SK-N-SH (cell line): ENCODE measurements at regions not wholly inside any gene's neighbourhood (a gene's known extent, or its start where the extent isn't known, plus 50 kb on each side); places are given as distances from the start of the nearest gene placed in this dataset.

Source experiments
- CTCF ChIA-PET: fragments of 300-600, 350-600 bp; formaldehyde crosslinking; extraction: SDS; loops from one replicate; lab custom pipeline; 2021; lab: Yijun Ruan, JAX
- POLR2A ChIA-PET: fragments of 350-600 bp; sonication (Branson Sonifier 250); formaldehyde crosslinking; extraction: SDS; loops from one replicate; lab custom pipeline; 2020; ENCODE audit warnings: antibody characterized with exemption, inconsistent platforms; lab: Yijun Ruan, JAX
- DNase-seq: peaks from one replicate; pipeline ENCODE4 v3.0.0; 2012
- H2AFZ ChIP-seq: fragments of 200-600 bp; sonication (generic); 2 replicates; pipeline ENCODE4 v1.8.1; 2016; ENCODE audit warnings: antibody characterized with exemption, mild to moderate bottlenecking, low read depth
- H3F3A ChIP-seq: fragments of 200-600 bp; sonication (generic); replicated peaks from 2 replicates; pipeline ENCODE3; 2016; ENCODE audit warnings: antibody characterized with exemption, mild to moderate bottlenecking; ENCODE audit not compliant: insufficient read depth
- H3K27ac ChIP-seq, 2 experiments: fragments of 200-500 bp in 1 of 2; fragments of 200-600 bp in 1 of 2; sonication (Bioruptor generic) in 1 of 2; sonication (generic), shearing (Covaris generic) in 1 of 2; 2 replicates each; pipeline versions ENCODE4 v1.5.1 to v1.6.1; 2014 to 2016; ENCODE audit warnings: low read depth in 2 of 2, inconsistent platforms in 1 of 2, low read length in 1 of 2, mild to moderate bottlenecking in 1 of 2, mixed read lengths in 1 of 2
- H3K27me3 ChIP-seq: fragments of 200-600 bp; sonication (generic), shearing (Covaris generic); 2 replicates; pipeline ENCODE4 v1.6.1; 2016; ENCODE audit warnings: mixed run types; ENCODE audit not compliant: insufficient read depth
- H3K36me3 ChIP-seq, 2 experiments: fragments of 200-500 bp in 1 of 2; fragments of 200-600 bp in 1 of 2; sonication (Bioruptor generic) in 1 of 2; sonication (generic) in 1 of 2; replicated peaks in 1 of 2; 2 replicates each; pipeline versions ENCODE3 to v1.5.1; 2014 to 2016; ENCODE audit warnings: low read length in 1 of 2, mild to moderate bottlenecking in 1 of 2; ENCODE audit not compliant: insufficient read depth in 2 of 2, control insufficient read depth in 1 of 2
- H3K4me1 ChIP-seq, 2 experiments: fragments of 200-500 bp in 1 of 2; fragments of 200-600 bp in 1 of 2; sonication (Bioruptor generic) in 1 of 2; sonication (generic), shearing (Covaris generic) in 1 of 2; 2 replicates each; pipeline versions ENCODE4 v1.5.1 to v1.6.1; 2014 to 2016; ENCODE audit warnings: low read depth in 1 of 2, low read length in 1 of 2, mixed run types in 1 of 2; ENCODE audit not compliant: insufficient read depth in 2 of 2, control insufficient read depth in 1 of 2
- H3K4me2 ChIP-seq: fragments of 200-600 bp; sonication (generic), shearing (Covaris generic); 2 replicates; pipeline ENCODE4 v1.6.1; 2017; ENCODE audit warnings: mixed run types
- H3K4me3 ChIP-seq, 2 experiments: fragments of 200-500 bp in 1 of 2; fragments of 200-600 bp in 1 of 2; sonication (Bioruptor generic) in 1 of 2; sonication (generic), shearing (Covaris generic) in 1 of 2; 2 replicates each; pipeline versions ENCODE4 v1.5.1 to v1.8.1; 2014 to 2016; ENCODE audit warnings: low read depth in 2 of 2, inconsistent platforms in 1 of 2, low read length in 1 of 2, mild to moderate bottlenecking in 1 of 2, mixed read lengths in 1 of 2, moderate library complexity in 1 of 2
- H3K79me2 ChIP-seq: fragments of 200-600 bp; sonication (generic); 2 replicates; pipeline ENCODE4 v1.8.1; 2017; ENCODE audit warnings: mild to moderate bottlenecking; ENCODE audit not compliant: insufficient read depth
- H3K9ac ChIP-seq: fragments of 200-600 bp; sonication (generic); 2 replicates; pipeline ENCODE4 v1.6.1; 2017; ENCODE audit warnings: mixed run types
- H3K9me2 ChIP-seq: fragments of 200-600 bp; sonication (generic); 2 replicates; pipeline ENCODE4 v1.6.1; 2017; ENCODE audit warnings: mixed run types
- H3K9me3 ChIP-seq: fragments of 200-600 bp; sonication (generic); 2 replicates; pipeline ENCODE4 v1.6.1; 2017; ENCODE audit warnings: mixed run types, mild to moderate bottlenecking, moderate library complexity
- H4K20me1 ChIP-seq: fragments of 200-600 bp; sonication (generic); 2 replicates; pipeline ENCODE4 v1.6.1; 2017; ENCODE audit warnings: mild to moderate bottlenecking, mixed run types; ENCODE audit not compliant: insufficient read depth
- CTCF ChIP-seq: fragments of 200-600 bp; sonication (generic); IDR thresholded peaks from 2 replicates; pipeline ENCODE4 v1.6.1; 2017; ENCODE audit warnings: antibody characterized with exemption, mild to moderate bottlenecking, moderate library complexity
- ELF1 ChIP-seq: IDR thresholded peaks from 2 replicates; pipeline ENCODE4 v1.4.0; 2012
- EZH2phosphoT487 ChIP-seq: fragments of 200-600 bp; sonication (generic); IDR thresholded peaks from 2 replicates; pipeline ENCODE4 v1.6.1; 2017; ENCODE audit warnings: low read depth, mixed run types, mild to moderate bottlenecking, antibody characterized with exemption, moderate library complexity, borderline replicate concordance
- FOSL2 ChIP-seq: IDR thresholded peaks from 2 replicates; pipeline ENCODE4 v1.4.0; 2012; ENCODE audit warnings: low read depth, mild to moderate bottlenecking, moderate library complexity, borderline replicate concordance
- FOXM1 ChIP-seq: IDR thresholded peaks from 2 replicates; pipeline ENCODE4 v1.4.0; 2012; ENCODE audit warnings: low read depth, mild to moderate bottlenecking
- GATA2 ChIP-seq: sonication (generic); formaldehyde crosslinking; IDR thresholded peaks from 2 replicates; pipeline ENCODE4 v1.5.0; 2020; ENCODE audit warnings: mild to moderate bottlenecking, missing genetic modification reagents
- JUND ChIP-seq: IDR thresholded peaks from 2 replicates; pipeline ENCODE4 v1.4.0; 2012
- MAX ChIP-seq: IDR thresholded peaks from 2 replicates; pipeline ENCODE4 v1.4.0; 2012; ENCODE audit warnings: low read depth
- NRF1 ChIP-seq: IDR thresholded peaks from 2 replicates; pipeline ENCODE4 v1.6.1; 2012; ENCODE audit warnings: low read depth, mild to moderate bottlenecking, low read length
- RAD21 ChIP-seq: IDR thresholded peaks from 2 replicates; pipeline ENCODE4 v1.6.1; 2012; ENCODE audit warnings: mild to moderate bottlenecking, low read length
- RCOR1 ChIP-seq: fragments of 150-350 bp; IDR thresholded peaks from 2 replicates; pipeline ENCODE4 v1.6.1; 2017; ENCODE audit warnings: antibody characterized with exemption, low read length
- REST ChIP-seq: IDR thresholded peaks from 2 replicates; pipeline ENCODE4 v1.6.1; 2012; ENCODE audit warnings: mild to moderate bottlenecking, low read depth, low read length, moderate library complexity
- RFX5 ChIP-seq: IDR thresholded peaks from 2 replicates; pipeline ENCODE4 v1.6.1; 2012; ENCODE audit warnings: mild to moderate bottlenecking, improper control_type of control experiment, low read length
- SMC3 ChIP-seq: IDR thresholded peaks from 2 replicates; pipeline ENCODE4 v1.6.1; 2012; ENCODE audit warnings: low read depth, low read length, improper control_type of control experiment
- TAF1 ChIP-seq: IDR thresholded peaks from 2 replicates; pipeline ENCODE4 v1.6.1; 2012; ENCODE audit warnings: low read depth, mild to moderate bottlenecking, low read length, moderate library complexity, borderline replicate concordance
- USF1 ChIP-seq: IDR thresholded peaks from 2 replicates; pipeline ENCODE4 v1.4.0; 2012; ENCODE audit warnings: low read depth, borderline replicate concordance
- USF2 ChIP-seq: fragments of 150-350 bp; IDR thresholded peaks from 2 replicates; pipeline ENCODE4 v1.6.1; 2017; ENCODE audit warnings: antibody characterized with exemption, low read length, low read depth, borderline replicate concordance
- YY1 ChIP-seq: IDR thresholded peaks from 2 replicates; pipeline ENCODE4 v1.4.0; 2012; ENCODE audit warnings: low read depth, mild to moderate bottlenecking
- ZBTB33 ChIP-seq: IDR thresholded peaks from 2 replicates; pipeline ENCODE4 v1.4.0; 2012; ENCODE audit warnings: low read depth, borderline replicate concordance
- WGBS: methylation state at CpG from one replicate; pipeline ENCODE4 v1.1.6; 2017; ENCODE audit warnings: low lambda C conversion rate; 5-methylcytosine and 5-hydroxymethylcytosine counted together

- Histone ChIP-seq H3K9me2 (no peaks in the 10 kb centered on the region), H3K27me3 (no peaks in the 10 kb centered on the region), H3K4me2 (no peak overlapping the region), H3K4me1 (no peaks in the 10 kb centered on the region; a peak in 1 of 4 replicates), H3K9ac (no peak overlapping the region), H4K20me1 (no peaks in the 10 kb centered on the region), H3F3A (no peaks in the 10 kb centered on the region), H3K9me3 (no peaks in the 10 kb centered on the region), H3K27ac (no peak overlapping the region)
- no peak for DNase-seq
- CTCF ChIA-PET: no interaction called here
- POLR2A ChIA-PET: no interaction called here
- TF ChIP-seq USF1 (no peak), FOXM1 (no peak), ELF1 (no peak), RFX5 (no peak), TAF1 (no peak), GATA2 (no peak), SMC3 (no peak), MAX (no peak)
- TF ChIP-seq, all 33 proteins: peak for 0
- Histone ChIP-seq H2AFZ (no peak overlapping the region), H3K4me3 (no peak overlapping the region), H3K36me3 (no peaks in the 10 kb centered on the region), H3K79me2 (no peaks in the 10 kb centered on the region)
- WGBS: 22% methylated on average over 1 of the region's 1 CpG
Observed at GRCh38 chr15:29418931-29419330, 149.3 kb upstream of the NSMCE3 start.

GRCh38 chr15:29418178-29418577 lies 148.6 kb upstream of the NSMCE3 start:
- H3F3A ChIP-seq: no peaks in the 10 kb centered on the region
- 36% methylated on average over 4 of the region's 4 CpGs for WGBS
- H3K27ac ChIP-seq: no peak overlapping the region
- H3K9ac ChIP-seq: no peak overlapping the region
- H3K79me2 ChIP-seq: no peaks in the 10 kb centered on the region
- no peak overlapping the region for H3K4me2 ChIP-seq
- no peaks in the 10 kb centered on the region for H3K9me3 ChIP-seq
- POLR2A ChIA-PET: no interaction called here
- H2AFZ ChIP-seq: no peak overlapping the region
- H3K4me3 ChIP-seq: no peak overlapping the region
- 0 out of 2 replicates have a peak, but pooled peaks cover 2% of the 10 kb centered on the region for H4K20me1 ChIP-seq
- CTCF ChIA-PET: no interaction called here
- no peaks in the 10 kb centered on the region for H3K27me3 ChIP-seq
- H3K4me1 ChIP-seq: no peaks in the 10 kb centered on the region; a peak in 1 of 4 replicates
- no peak for DNase-seq
- no peaks in the 10 kb centered on the region for H3K36me3 ChIP-seq
- no peaks in the 10 kb centered on the region for H3K9me2 ChIP-seq
- TF ChIP-seq EZH2phosphoT487: no peak
- TF ChIP-seq RFX5: no peak
- no peak for TF ChIP-seq FOSL2
- no peak for TF ChIP-seq REST
- TF ChIP-seq RAD21: no peak
- TF ChIP-seq USF2: no peak
- no peak for TF ChIP-seq RCOR1
- no peak for TF ChIP-seq CTCF
- TF ChIP-seq GATA2: no peak
- TF ChIP-seq NRF1: no peak
- TF ChIP-seq ZBTB33: no peak
- TF ChIP-seq JUND: no peak
- TF ChIP-seq MAX: no peak
- no peak for TF ChIP-seq FOXM1
- no peak for TF ChIP-seq YY1
